HCT116 (cell line): ENCODE measurements at regions not wholly inside any gene's neighbourhood (a gene's known extent, or its start where the extent isn't known, plus 50 kb on each side); places are given as distances from the start of the nearest gene placed in this dataset.

ENCODE experiments used
- ATAC-seq: fragments of 200-7000 bp; cut with Tn5 transposase; 2 replicates; pipeline ENCODE4 v1.9.1; 2020; ENCODE audit warnings: mild to moderate bottlenecking, moderate library complexity
- BruUV-seq: library from RNA; stranded (reverse); fragments of 400-500 nt; replicated peaks from 2 replicates; lab custom pipeline; 2021; lab: Mats Ljungman, UMichigan
- CTCF ChIA-PET: fragments of 300-600 bp; sonication (Branson Sonifier 250); formaldehyde crosslinking; loops from one replicate; lab custom pipeline; 2021; ENCODE audit warnings: antibody characterized with exemption; lab: Charles Lee
- POLR2A ChIA-PET: fragments of 300-600, 350-600 bp; sonication (Branson Sonifier 250); formaldehyde crosslinking; loops from one replicate; lab custom pipeline; 2021; ENCODE audit warnings: antibody characterized with exemption; lab: Charles Lee
- RAD21 ChIA-PET, 2 experiments: fragments of 300-600 bp; sonication (Branson Sonifier 250); formaldehyde crosslinking; loops; one replicate each; lab custom pipeline; 2023; ENCODE audit warnings: low total read pairs in 2 of 2; ENCODE audit not compliant: uncharacterized antibody in 2 of 2, unreplicated experiment in 2 of 2, low non-redundant PET in 1 of 2; lab: Charles Lee
- DNase-seq: peaks from one replicate; pipeline ENCODE4 v3.0.0-alpha.2; 2010; ENCODE audit warnings: low read depth, low spot score
- H2AFZ ChIP-seq: fragments of 200-600 bp; shearing (Covaris generic), sonication (generic); 2 replicates; pipeline ENCODE4 v1.6.1; 2017; ENCODE audit warnings: low read depth, mixed run types, mixed read lengths, antibody characterized with exemption, low read length; ENCODE audit not compliant: poor library complexity, severe bottlenecking
- H3K27ac ChIP-seq: 2 replicates; pipeline ENCODE4 v1.5.1; 2012; ENCODE audit warnings: low read depth, low read length
- H3K27me3 ChIP-seq: fragments of 200-600 bp; sonication (generic); 2 replicates; pipeline ENCODE4 v1.6.1; 2016; ENCODE audit warnings: mixed run types, low read length, mixed read lengths; ENCODE audit not compliant: insufficient read depth
- H3K36me3 ChIP-seq, 2 experiments: fragments of 200-500 bp in 1 of 2; fragments of 200-600 bp in 1 of 2; sonication (Bioruptor generic) in 1 of 2; sonication (generic) in 1 of 2; 2 replicates each; pipeline versions ENCODE4 v1.5.1 to v1.6.1; 2014 to 2016; ENCODE audit warnings: low read length in 2 of 2, inconsistent platforms in 1 of 2, mixed read lengths in 1 of 2, mixed run types in 1 of 2; ENCODE audit not compliant: insufficient read depth in 2 of 2, control insufficient read depth in 1 of 2
- H3K4me1 ChIP-seq, 2 experiments: fragments of 200-600 bp in 1 of 2; sonication (generic) in 1 of 2; 2 replicates each; pipeline versions ENCODE4 v1.5.1 to v1.6.1; 2012 to 2017; ENCODE audit warnings: low read length in 2 of 2, inconsistent platforms in 1 of 2, mild to moderate bottlenecking in 1 of 2, mixed read lengths in 1 of 2, mixed run types in 1 of 2, moderate library complexity in 1 of 2; ENCODE audit not compliant: insufficient read depth in 2 of 2, control insufficient read depth in 1 of 2
- H3K4me2 ChIP-seq: fragments of 200-600 bp; sonication (generic); 2 replicates; pipeline ENCODE4 v1.6.1; 2017; ENCODE audit warnings: mixed run types, low read length, mixed read lengths
- H3K4me3 ChIP-seq, 2 experiments: fragments of 200-600 bp in 1 of 2; sonication (generic) in 1 of 2; replicated peaks in 1 of 2; 2 replicates each; pipeline ENCODE4 v1.5.1; 2011 to 2016; ENCODE audit warnings: low read length in 2 of 2, control low read depth in 1 of 2, low read depth in 1 of 2, mild to moderate bottlenecking in 1 of 2, mixed read lengths in 1 of 2, mixed run types in 1 of 2
- H3K79me2 ChIP-seq: fragments of 200-600 bp; sonication (generic); 2 replicates; pipeline ENCODE4 v1.6.1; 2017; ENCODE audit warnings: mild to moderate bottlenecking, mixed run types, low read length, moderate library complexity, mixed read lengths; ENCODE audit not compliant: insufficient read depth
- H3K9ac ChIP-seq: fragments of 200-600 bp; sonication (generic); 2 replicates; pipeline ENCODE4 v1.6.1; 2016; ENCODE audit warnings: low read length, mixed read lengths
- H3K9me2 ChIP-seq: fragments of 200-600 bp; sonication (generic), shearing (Covaris generic); 2 replicates; pipeline ENCODE4 v1.6.1; 2017; ENCODE audit warnings: mixed run types, mild to moderate bottlenecking, moderate library complexity; ENCODE audit not compliant: insufficient read depth
- H3K9me3 ChIP-seq, 2 experiments: fragments of 200-500 bp in 1 of 2; fragments of 200-600 bp in 1 of 2; sonication (Bioruptor generic) in 1 of 2; sonication (generic) in 1 of 2; 2 replicates each; pipeline ENCODE4 v1.6.1; 2014 to 2017; ENCODE audit warnings: low read length in 2 of 2, mixed read lengths in 2 of 2, inconsistent platforms in 1 of 2, low read depth in 1 of 2, mild to moderate bottlenecking in 1 of 2, mixed run types in 1 of 2, moderate library complexity in 1 of 2; ENCODE audit not compliant: control insufficient read depth in 1 of 2, insufficient read depth in 1 of 2
- H4K20me1 ChIP-seq: fragments of 200-600 bp; sonication (generic), shearing (Covaris generic); 2 replicates; pipeline ENCODE4 v1.6.1; 2017; ENCODE audit warnings: mixed run types, mild to moderate bottlenecking, moderate library complexity; ENCODE audit not compliant: insufficient read depth
- CBX3 ChIP-seq: IDR thresholded peaks from 2 replicates; pipeline ENCODE4 v1.6.1; 2012; ENCODE audit warnings: low read depth
- CEBPB ChIP-seq: IDR thresholded peaks from 2 replicates; pipeline ENCODE4 v1.6.1; 2012; ENCODE audit warnings: low read depth
- EGR1 ChIP-seq: IDR thresholded peaks from 2 replicates; pipeline ENCODE4 v1.6.1; 2012; ENCODE audit warnings: low read depth
- ELF1 ChIP-seq: IDR thresholded peaks from 2 replicates; pipeline ENCODE4 v1.6.1; 2012; ENCODE audit warnings: low read depth, borderline replicate concordance
- EZH2 ChIP-seq: fragments of 200-600 bp; sonication (generic); IDR thresholded peaks from 2 replicates; pipeline ENCODE4 v1.6.1; 2017; ENCODE audit warnings: antibody characterized with exemption, mixed run types
- EZH2phosphoT487 ChIP-seq: fragments of 200-600 bp; IDR thresholded peaks from 2 replicates; pipeline ENCODE4 v1.6.1; 2018; ENCODE audit warnings: antibody characterized with exemption, borderline replicate concordance
- JUND ChIP-seq: IDR thresholded peaks from 2 replicates; pipeline ENCODE4 v1.6.1; 2012
- POLR2AphosphoS5 ChIP-seq: IDR thresholded peaks from 2 replicates; pipeline ENCODE4 v1.6.1; 2011; ENCODE audit warnings: mild to moderate bottlenecking, low read depth, low read length, moderate library complexity
- RAD21 ChIP-seq: IDR thresholded peaks from 2 replicates; pipeline ENCODE4 v1.6.1; 2012; ENCODE audit warnings: low read depth, mild to moderate bottlenecking
- SRF ChIP-seq: IDR thresholded peaks from 2 replicates; pipeline ENCODE4 v1.6.1; 2012; ENCODE audit warnings: low read depth
- TCF7L2 ChIP-seq: IDR thresholded peaks from 2 replicates; pipeline ENCODE4 v1.7.0; 2011; ENCODE audit warnings: borderline replicate concordance, inconsistent platforms; ENCODE audit not compliant: insufficient read depth, insufficient read length; ENCODE audit errors: extremely low read depth
- YY1 ChIP-seq: IDR thresholded peaks from 2 replicates; pipeline ENCODE4 v1.6.1; 2011; ENCODE audit warnings: low read length, low read depth, moderate library complexity, mild to moderate bottlenecking; ENCODE audit not compliant: insufficient replicate concordance; ENCODE audit errors: extremely low read depth
- ZFX ChIP-seq: fragments of 450-650 bp; IDR thresholded peaks from 2 replicates; pipeline ENCODE4 v1.6.1; 2017
- ZNF274 ChIP-seq: fragments of 200-500 bp; sonication (Bioruptor generic); IDR thresholded peaks from 2 replicates; pipeline ENCODE4 v1.6.1; 2014; ENCODE audit warnings: mild to moderate bottlenecking, low read depth, low read length, inconsistent platforms
- intact Hi-C: fragments of 100-400 bp; cut with micrococcal nuclease; formaldehyde crosslinking; loops from 2 replicates; pipeline ENCODE4 v1.10.0; 2022
- TF ChIP-seq, protein P1 (sequence below): IDR thresholded peaks from 2 replicates; pipeline ENCODE4 v1.6.1; 2012; ENCODE audit warnings: low read depth
- TF ChIP-seq, protein P2 (sequence below): IDR thresholded peaks from 2 replicates; pipeline ENCODE4 v1.6.1; 2012
- TF ChIP-seq, protein P3 (sequence below): IDR thresholded peaks from 2 replicates; pipeline ENCODE4 v1.6.1; 2012

DNA sequence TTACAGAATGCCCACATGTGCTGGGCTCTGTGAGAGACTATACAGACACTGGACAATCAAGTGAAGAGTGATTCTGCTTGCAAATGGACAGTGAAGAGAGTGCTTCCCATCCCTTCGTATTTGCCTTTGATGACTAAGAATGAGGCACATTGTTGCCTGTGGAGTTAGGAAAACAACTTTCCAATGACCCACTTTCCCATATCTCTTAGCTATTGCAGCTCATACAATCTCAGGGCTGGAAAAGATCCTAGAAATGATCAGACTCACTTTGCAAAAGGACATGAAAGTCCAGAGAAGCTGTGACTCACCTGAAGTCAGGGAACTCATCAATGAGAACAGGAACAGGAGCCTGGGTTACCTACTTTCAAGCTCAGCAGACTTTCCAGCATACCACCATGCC is 440.5 kb upstream of the TCF4 start (continued):
- TF ChIP-seq, protein P1, sequence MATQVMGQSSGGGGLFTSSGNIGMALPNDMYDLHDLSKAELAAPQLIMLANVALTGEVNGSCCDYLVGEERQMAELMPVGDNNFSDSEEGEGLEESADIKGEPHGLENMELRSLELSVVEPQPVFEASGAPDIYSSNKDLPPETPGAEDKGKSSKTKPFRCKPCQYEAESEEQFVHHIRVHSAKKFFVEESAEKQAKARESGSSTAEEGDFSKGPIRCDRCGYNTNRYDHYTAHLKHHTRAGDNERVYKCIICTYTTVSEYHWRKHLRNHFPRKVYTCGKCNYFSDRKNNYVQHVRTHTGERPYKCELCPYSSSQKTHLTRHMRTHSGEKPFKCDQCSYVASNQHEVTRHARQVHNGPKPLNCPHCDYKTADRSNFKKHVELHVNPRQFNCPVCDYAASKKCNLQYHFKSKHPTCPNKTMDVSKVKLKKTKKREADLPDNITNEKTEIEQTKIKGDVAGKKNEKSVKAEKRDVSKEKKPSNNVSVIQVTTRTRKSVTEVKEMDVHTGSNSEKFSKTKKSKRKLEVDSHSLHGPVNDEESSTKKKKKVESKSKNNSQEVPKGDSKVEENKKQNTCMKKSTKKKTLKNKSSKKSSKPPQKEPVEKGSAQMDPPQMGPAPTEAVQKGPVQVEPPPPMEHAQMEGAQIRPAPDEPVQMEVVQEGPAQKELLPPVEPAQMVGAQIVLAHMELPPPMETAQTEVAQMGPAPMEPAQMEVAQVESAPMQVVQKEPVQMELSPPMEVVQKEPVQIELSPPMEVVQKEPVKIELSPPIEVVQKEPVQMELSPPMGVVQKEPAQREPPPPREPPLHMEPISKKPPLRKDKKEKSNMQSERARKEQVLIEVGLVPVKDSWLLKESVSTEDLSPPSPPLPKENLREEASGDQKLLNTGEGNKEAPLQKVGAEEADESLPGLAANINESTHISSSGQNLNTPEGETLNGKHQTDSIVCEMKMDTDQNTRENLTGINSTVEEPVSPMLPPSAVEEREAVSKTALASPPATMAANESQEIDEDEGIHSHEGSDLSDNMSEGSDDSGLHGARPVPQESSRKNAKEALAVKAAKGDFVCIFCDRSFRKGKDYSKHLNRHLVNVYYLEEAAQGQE: no peak
- TF ChIP-seq RAD21 (no peak), ZFX (no peak), ELF1 (no peak), EZH2 (no peak), EZH2phosphoT487 (no peak), EGR1 (no peak), JUND (no peak), YY1 (no peak), TCF7L2 (no peak), POLR2AphosphoS5 (no peak)
- TF ChIP-seq, protein P2, sequence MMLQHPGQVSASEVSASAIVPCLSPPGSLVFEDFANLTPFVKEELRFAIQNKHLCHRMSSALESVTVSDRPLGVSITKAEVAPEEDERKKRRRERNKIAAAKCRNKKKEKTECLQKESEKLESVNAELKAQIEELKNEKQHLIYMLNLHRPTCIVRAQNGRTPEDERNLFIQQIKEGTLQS: no peak
- TF ChIP-seq, protein P3, sequence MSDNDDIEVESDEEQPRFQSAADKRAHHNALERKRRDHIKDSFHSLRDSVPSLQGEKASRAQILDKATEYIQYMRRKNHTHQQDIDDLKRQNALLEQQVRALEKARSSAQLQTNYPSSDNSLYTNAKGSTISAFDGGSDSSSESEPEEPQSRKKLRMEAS: no peak

DNA sequence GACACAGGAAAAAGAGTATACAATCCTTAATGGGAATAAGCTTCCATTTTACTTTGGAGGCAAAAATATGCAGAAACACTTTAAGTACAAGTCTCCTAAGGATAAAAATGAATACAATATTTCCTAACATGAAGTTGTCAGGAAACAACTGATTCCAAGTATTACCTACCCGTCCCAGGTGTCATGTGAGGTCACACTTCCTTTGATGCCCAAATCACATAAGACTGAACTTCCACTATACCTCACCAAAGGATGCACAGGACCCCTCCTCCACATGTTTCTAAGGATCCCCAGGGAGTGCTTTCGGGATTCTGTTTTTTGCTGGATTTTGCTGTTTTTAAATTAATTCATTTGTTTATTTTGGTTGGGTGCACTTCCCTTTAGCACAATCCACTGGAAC is 438.5 kb upstream of the TCF4 start:
- Histone ChIP-seq H3K27ac (no peak overlapping the region), H4K20me1 (no peaks in the 10 kb centered on the region), H3K79me2 (no peaks in the 10 kb centered on the region), H3K27me3 (no peaks in the 10 kb centered on the region), H3K4me1 (no peaks in the 10 kb centered on the region), H3K36me3 (no peaks in the 10 kb centered on the region), H3K4me2 (no peak overlapping the region), H3K9me2 (no peaks in the 10 kb centered on the region), H3K4me3 (no peak overlapping the region), H3K9me3 (peaks cover 10 to 26% of the 10 kb centered on the region in 2 experiments; a peak in 3 of 4 replicates), H2AFZ (no peak overlapping the region), H3K9ac (no peak overlapping the region)
- RAD21 ChIA-PET: no interaction called here
- CTCF ChIA-PET: no interaction called here
- ATAC-seq (no peak), DNase-seq (no peak)
- TF ChIP-seq POLR2AphosphoS5: no peak
- TF ChIP-seq ZNF274: no peak
- TF ChIP-seq, protein P2: no peak
- no peak for TF ChIP-seq EGR1
- TF ChIP-seq CBX3: no peak
- TF ChIP-seq CEBPB: no peak
- no peak for TF ChIP-seq SRF
- intact Hi-C loops: no loop called here
- POLR2A ChIA-PET: no interaction called here
- BruUV-seq: no TSS peak
